Small intestine (tissue), 7 donors: ENCODE measurements at regions not wholly inside any gene's neighbourhood (a gene's known extent, or its start where the extent isn't known, plus 50 kb on each side); places are given as distances from the start of the nearest gene placed in this dataset.

Source experiments
- DNase-seq, 2 donors: peaks; one replicate each; pipeline versions ENCODE4 v3.0.0 to v3.0.0-alpha.2; 2013
- FAIRE-seq: peaks from 2 replicates; lab custom pipeline; 2012; peaks lifted over from hg19 to GRCh38; lab: Jason Lieb, UNC
- H3K27ac ChIP-seq, 3 donors: one replicate each; pipeline ENCODE4 v1.5.1; 2013; ENCODE audit warnings: low read length in 2 of 3, mild to moderate bottlenecking in 2 of 3, control low read depth in 1 of 3, inconsistent platforms in 1 of 3, low read depth in 1 of 3, moderate library complexity in 1 of 3
- H3K27me3 ChIP-seq, 3 donors: one replicate each; pipeline ENCODE4 v1.6.1; 2013; ENCODE audit warnings: low read length in 3 of 3, inconsistent platforms in 1 of 3; ENCODE audit not compliant: control insufficient read depth in 3 of 3, insufficient read depth in 3 of 3
- H3K36me3 ChIP-seq, 3 donors: one replicate each; pipeline ENCODE4 v1.6.1; 2013; ENCODE audit warnings: low read length in 3 of 3, inconsistent platforms in 1 of 3, low read depth in 1 of 3, mild to moderate bottlenecking in 1 of 3, moderate library complexity in 1 of 3; ENCODE audit not compliant: control insufficient read depth in 3 of 3, insufficient read depth in 2 of 3
- H3K4me1 ChIP-seq, 3 donors: one replicate each; pipeline ENCODE4 v1.6.1; 2013; ENCODE audit warnings: low read length in 2 of 3, inconsistent platforms in 1 of 3, low read depth in 1 of 3, mild to moderate bottlenecking in 1 of 3, moderate library complexity in 1 of 3; ENCODE audit not compliant: control insufficient read depth in 3 of 3, insufficient read depth in 2 of 3
- H3K4me3 ChIP-seq, 3 donors: one replicate each; pipeline ENCODE4 v1.5.1; 2013; ENCODE audit warnings: low read length in 3 of 3, control low read depth in 1 of 3, inconsistent platforms in 1 of 3, low read depth in 1 of 3, mild to moderate bottlenecking in 1 of 3, moderate library complexity in 1 of 3
- H3K9me3 ChIP-seq, 2 donors: one replicate each; pipeline ENCODE4 v1.6.1; 2013; ENCODE audit warnings: low read depth in 1 of 2, low read length in 1 of 2; ENCODE audit not compliant: control insufficient read depth in 2 of 2, insufficient read depth in 1 of 2
- WGBS, 3 donors: extraction: QIAGEN DNeasy Blood & Tissue Kit; methylation state at CpG; one replicate each; pipeline ENCODE4 v1.1.7; 2013; 5-methylcytosine and 5-hydroxymethylcytosine counted together
- donor health status: healthy with polysubstance abuse.
- donor health status: control.
- donor health status: control.
- donor health status: Bipolar disorder and iron deficiency.
- donor health status: healthy.

- Histone ChIP-seq H3K27ac (no peak overlapping the region), H3K4me3 (no peak overlapping the region), H3K36me3 (no peaks in the 10 kb centered on the region), H3K27me3 (peaks cover 0 to 2% (median 0%) of the 10 kb centered on the region in 3 donors), H3K9me3 (no peaks in the 10 kb centered on the region), H3K4me1 (no peaks in the 10 kb centered on the region)
- no peak for FAIRE-seq
- WGBS, 3 donors = 12 to 14% (median 13%) methylated on average over 8 of the region's 8 CpGs
- DNase-seq = peak; percentile 37 to 52
These were observed 69.2 kb upstream of the COL6A5 start for GRCh38 chr3:130276203-130276803.

- 92 to 96% (median 95%) methylated on average over 1 of the region's 1 CpG for WGBS, 3 donors
- Histone ChIP-seq H3K36me3 (no peaks in the 10 kb centered on the region), H3K4me1 (no peaks in the 10 kb centered on the region), H3K27ac (no peak overlapping the region), H3K4me3 (no peak overlapping the region), H3K27me3 (no peaks in the 10 kb centered on the region), H3K9me3 (no peaks in the 10 kb centered on the region)
- no peak for FAIRE-seq
- no peak for DNase-seq
These were observed 56.8 kb upstream of the COL6A5 start for GRCh38 chr3:130288670-130289069.

- H3K4me3 ChIP-seq = no peak overlapping the region
- no peaks in the 10 kb centered on the region for H3K36me3 ChIP-seq
- 66 to 79% (median 67%) methylated on average over 2 of the region's 2 CpGs for WGBS, 3 donors
- no peak for DNase-seq
- no peak overlapping the region for H3K27ac ChIP-seq
- H3K27me3 ChIP-seq = no peaks in the 10 kb centered on the region
- no peak for FAIRE-seq
- no peaks in the 10 kb centered on the region for H3K9me3 ChIP-seq
- H3K4me1 ChIP-seq = no peaks in the 10 kb centered on the region
These were observed 54.3 kb upstream of the COL6A5 start for GRCh38 chr3:130291148-130291547.

- Histone ChIP-seq H3K27ac (no peak overlapping the region), H3K27me3 (no peaks in the 10 kb centered on the region), H3K4me3 (no peak overlapping the region), H3K9me3 (no peaks in the 10 kb centered on the region), H3K4me1 (no peaks in the 10 kb centered on the region), H3K36me3 (no peaks in the 10 kb centered on the region)
- no peak for FAIRE-seq
- DNase-seq = no peak
These were observed 52.2 kb upstream of the COL6A5 start for GRCh38 chr3:130293247-130293646.
